NB4 (cell line): ENCODE measurements at regions not wholly inside any gene's neighbourhood (a gene's known extent, or its start where the extent isn't known, plus 50 kb on each side); places are given as distances from the start of the nearest gene placed in this dataset.

Source experiments
- DNase-seq: peaks from one replicate; pipeline ENCODE4 v3.0.0; 2010; ENCODE audit warnings: low read depth
- H3K4me3 ChIP-seq: one replicate; pipeline ENCODE4 v1.5.1; 2011; ENCODE audit warnings: mild to moderate bottlenecking, low read depth, low read length, moderate library complexity
- CTCF ChIP-seq: IDR thresholded peaks from one replicate; pipeline ENCODE4 v1.5.1; 2012; ENCODE audit warnings: low read depth, low read length
- MAX ChIP-seq: IDR thresholded peaks from 2 replicates; pipeline ENCODE4 v1.6.1; 2011; ENCODE audit warnings: low read depth, low read length
- MYC ChIP-seq: IDR thresholded peaks from 2 replicates; pipeline ENCODE4 v1.6.1; 2011; ENCODE audit warnings: low read depth, low read length
- POLR2A ChIP-seq: IDR thresholded peaks from 2 replicates; pipeline ENCODE4 v1.6.1; 2011; ENCODE audit warnings: mild to moderate bottlenecking; ENCODE audit not compliant: insufficient read length; ENCODE audit errors: extremely low read depth

GRCh38 chr18:42298759-42299675, 344.0 kb downstream of the PIK3C3 start:
- no peak for TF ChIP-seq POLR2A
- no peak for TF ChIP-seq MYC
- TF ChIP-seq MAX = no peak
- peak; percentile 73 for TF ChIP-seq CTCF
- DNase-seq = peak; percentile 65
- no peak overlapping the region for H3K4me3 ChIP-seq

- no peak for TF ChIP-seq POLR2A
- TF ChIP-seq MAX = no peak
- no peak for TF ChIP-seq MYC
- no peak for TF ChIP-seq CTCF
- DNase-seq = no peak
- H3K4me3 ChIP-seq = no peak overlapping the region
These were observed 351.0 kb downstream of the PIK3C3 start for GRCh38 chr18:42305869-42306593.

GRCh38 chr18:42306594-42306980, 351.6 kb downstream of the PIK3C3 start:
- TF ChIP-seq MAX (no peak), MYC (no peak), POLR2A (no peak), CTCF (no peak)
- DNase-seq = no peak

GRCh38 chr18:42310956-42311355, 355.9 kb downstream of the PIK3C3 start:
- H3K4me3 ChIP-seq = no peak overlapping the region
- TF ChIP-seq MYC (no peak), CTCF (no peak), POLR2A (no peak), MAX (no peak)
- peak; percentile 2 for DNase-seq

More at GRCh38 chr18:42306594-42306980, 351.6 kb downstream of the PIK3C3 start:
- H3K4me3 ChIP-seq = no peak overlapping the region

- no peak overlapping the region for H3K4me3 ChIP-seq
These were observed 371.7 kb downstream of the PIK3C3 start for GRCh38 chr18:42326752-42327151.

More at GRCh38 chr18:42326752-42327151, 371.7 kb downstream of the PIK3C3 start:
- TF ChIP-seq MAX = no peak
- TF ChIP-seq CTCF = no peak
- no peak for TF ChIP-seq POLR2A
- no peak for TF ChIP-seq MYC
- no peak for DNase-seq
